Amniotic epithelial cell (primary cell): ENCODE measurements at regions not wholly inside any gene's neighbourhood (a gene's known extent, or its start where the extent isn't known, plus 50 kb on each side); places are given as distances from the start of the nearest gene placed in this dataset.
A peak's percentile ranks its signal among the peaks of the same experiment; 100 is the strongest.

Experiments
- DNase-seq: peaks from one replicate; pipeline ENCODE4 v3.0.0-alpha.2; 2010; ENCODE audit warnings: low read depth

DNA sequence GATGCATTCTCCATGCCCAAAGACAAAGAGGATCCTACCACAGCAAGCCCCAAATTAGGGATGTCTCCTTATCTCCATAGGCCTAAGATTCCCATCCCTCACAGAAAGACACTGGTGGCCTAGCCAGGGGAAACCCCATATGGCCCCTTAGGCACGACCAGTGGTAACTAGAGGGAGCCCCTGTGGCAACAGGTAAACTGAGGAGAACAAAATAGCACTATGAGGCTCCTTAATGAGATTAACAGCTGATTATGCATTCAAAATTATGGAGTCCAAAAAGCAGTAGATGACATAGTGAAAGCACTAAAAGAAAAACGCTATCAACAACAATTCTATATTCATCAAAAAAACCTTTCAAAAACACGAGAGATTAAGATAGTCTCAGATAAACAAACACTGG is 234.0 kb downstream of the DIRAS2 start:
- no peak for DNase-seq

DNA sequence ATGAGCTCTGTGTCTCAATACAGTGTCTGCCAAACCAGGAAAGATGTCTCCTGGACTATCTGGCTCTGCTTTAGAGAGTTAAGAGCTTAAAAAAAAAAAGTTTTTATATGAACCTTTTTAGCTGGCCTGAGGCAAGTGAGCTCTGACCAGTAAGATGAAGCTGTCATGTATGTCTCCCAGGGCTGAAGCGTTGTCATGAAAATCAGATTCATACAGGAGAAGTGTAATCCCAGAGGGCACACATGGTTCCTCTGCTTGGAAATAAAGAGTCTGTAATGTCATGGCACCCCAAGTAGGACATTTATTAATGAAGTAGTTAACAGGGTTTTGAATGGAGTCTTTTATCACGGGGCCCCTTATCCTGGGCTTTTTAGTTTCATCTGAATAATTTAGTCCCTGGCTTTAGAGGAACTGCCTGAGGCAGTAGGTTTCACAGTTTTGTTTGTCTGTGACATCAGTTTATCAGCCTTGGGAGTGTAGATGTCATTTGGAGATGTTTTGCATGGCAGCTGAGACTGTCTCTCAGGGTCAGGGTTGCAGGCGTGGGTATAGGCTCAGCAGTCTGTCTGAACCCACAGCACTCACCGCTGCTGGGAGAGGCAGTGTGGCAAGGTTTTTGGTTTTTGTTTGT is 223.3 kb downstream of the DIRAS2 start:
- no peak for DNase-seq

DNA sequence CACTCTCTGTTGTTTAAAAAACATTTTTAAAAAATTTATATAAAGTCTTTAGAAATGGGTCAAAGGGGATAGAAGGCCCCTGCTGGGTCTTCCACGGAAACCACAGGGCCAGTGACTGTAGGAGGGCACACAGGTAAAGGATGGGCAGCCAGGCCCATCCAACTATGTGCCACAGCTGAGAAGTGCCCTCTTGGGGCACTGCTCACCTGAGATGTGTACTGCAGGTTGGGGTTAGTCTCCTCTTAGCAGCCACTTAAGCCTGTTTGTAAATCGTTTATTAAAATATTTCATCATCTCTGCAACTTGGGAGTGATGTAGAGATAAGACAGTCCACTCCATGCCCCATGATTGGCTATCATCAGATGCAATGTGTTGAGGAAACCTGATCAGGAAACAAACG is 222.4 kb downstream of the DIRAS2 start:
- DNase-seq = no peak

- no peak for DNase-seq
These were observed 221.7 kb downstream of the DIRAS2 start for GRCh38 chr9:90420768-90421513.

GRCh38 chr9:90421786-90422185 is 220.8 kb downstream of the DIRAS2 start:
- DNase-seq = no peak

- DNase-seq = peak; percentile 1
These were observed 218.9 kb downstream of the DIRAS2 start for GRCh38 chr9:90423661-90424193.

DNA sequence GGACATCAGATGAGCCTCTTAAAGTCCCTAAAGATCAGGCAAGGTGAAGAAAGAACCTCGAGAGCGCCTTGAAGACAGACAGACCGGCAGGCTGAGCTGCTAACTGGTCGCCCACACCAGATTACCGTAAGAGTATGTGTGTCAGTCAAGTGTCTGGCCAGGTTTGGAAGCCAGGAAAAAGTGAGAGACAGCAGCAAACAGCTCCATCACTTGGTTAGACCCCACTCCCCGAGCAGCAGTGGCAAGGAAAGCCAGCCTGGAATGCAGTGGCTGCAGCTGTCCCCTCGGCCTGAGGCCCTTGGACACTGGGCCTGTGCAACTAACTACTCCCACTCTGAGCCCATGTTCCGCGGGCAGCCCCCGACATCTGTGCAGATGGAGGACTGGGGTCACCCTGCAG is 214.1 kb downstream of the DIRAS2 start:
- no peak for DNase-seq

- peak; percentile 5 for DNase-seq
These were observed 209.7 kb downstream of the DIRAS2 start for GRCh38 chr9:90432951-90433350.

GRCh38 chr9:90433398-90433941 is 209.2 kb downstream of the DIRAS2 start:
- DNase-seq = peak; percentile 47

DNA sequence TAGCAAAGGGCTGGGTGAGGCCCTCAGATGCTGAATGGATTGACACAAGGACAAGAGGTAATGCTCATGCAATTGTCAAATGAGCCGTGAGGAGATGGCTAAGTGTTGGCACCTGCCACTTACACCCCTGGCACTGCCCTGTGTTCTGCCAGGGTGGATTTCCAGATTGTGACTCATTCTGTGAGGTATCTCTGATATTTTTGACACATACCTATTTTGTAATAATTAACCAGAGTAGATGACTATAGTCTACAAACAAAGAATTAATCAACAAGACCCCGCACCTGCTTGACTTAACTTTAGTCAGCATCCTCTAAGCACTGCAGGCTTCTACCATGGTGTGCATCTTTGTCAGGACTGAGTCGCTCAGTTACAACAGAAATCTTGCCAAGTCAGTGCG is 200.8 kb downstream of the DIRAS2 start:
- no peak for DNase-seq

- no peak for DNase-seq
These were observed 199.9 kb downstream of the DIRAS2 start for GRCh38 chr9:90442723-90443122.

DNA sequence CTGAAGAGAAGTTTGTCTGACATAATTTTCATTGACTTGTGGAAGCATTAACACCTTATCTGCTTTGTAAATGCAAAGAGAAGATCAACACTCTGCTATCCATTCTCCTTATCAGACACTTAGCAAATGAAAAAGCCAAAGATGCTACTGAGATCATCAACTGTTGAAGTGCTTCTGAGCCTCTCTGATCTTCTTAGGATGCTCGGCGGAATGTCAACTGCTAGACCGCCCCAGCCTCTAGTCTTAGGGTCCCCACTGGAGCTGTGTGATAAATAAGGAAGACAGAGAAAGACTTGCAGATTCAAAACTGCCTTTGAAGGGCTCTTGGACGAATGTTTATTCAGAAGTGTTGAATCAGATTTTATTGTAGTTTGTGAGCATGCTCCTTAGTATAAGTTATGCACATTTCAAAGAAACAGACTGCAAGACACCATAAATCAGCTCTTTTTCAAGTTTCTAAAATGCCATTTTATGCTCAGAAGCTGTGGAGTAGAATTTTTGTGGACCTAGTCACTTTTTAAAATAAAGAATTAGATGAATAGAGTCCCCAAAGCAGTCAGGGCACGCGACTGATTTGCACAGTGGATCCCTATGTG is 197.9 kb downstream of the DIRAS2 start:
- no peak for DNase-seq

- no peak for DNase-seq
These were observed 197.2 kb downstream of the DIRAS2 start for GRCh38 chr9:90445391-90445790.

- DNase-seq = no peak
These were observed 196.2 kb downstream of the DIRAS2 start for GRCh38 chr9:90446200-90446948.

DNA sequence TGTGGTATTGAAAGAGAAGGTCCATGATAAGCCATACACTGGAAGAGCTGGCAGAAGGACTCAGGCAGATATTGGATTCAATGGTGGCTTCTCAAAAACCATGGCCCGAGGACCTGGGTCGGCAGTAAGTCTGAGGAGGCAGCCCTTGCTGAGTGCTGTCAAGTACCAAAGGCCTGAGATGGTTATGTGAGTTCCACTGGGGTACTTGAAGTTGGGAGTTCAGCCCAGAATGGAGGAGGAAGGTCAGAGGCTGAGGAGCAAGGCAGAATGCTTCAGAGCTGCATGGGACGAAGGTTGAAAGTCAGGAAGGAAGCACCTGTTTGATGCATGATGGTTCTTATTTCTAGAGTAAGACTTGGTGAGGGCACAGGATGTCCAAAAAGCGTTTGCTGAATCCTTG is 194.9 kb downstream of the DIRAS2 start:
- no peak for DNase-seq

GRCh38 chr9:90449213-90449925 is 193.3 kb downstream of the DIRAS2 start:
- DNase-seq = no peak

DNA sequence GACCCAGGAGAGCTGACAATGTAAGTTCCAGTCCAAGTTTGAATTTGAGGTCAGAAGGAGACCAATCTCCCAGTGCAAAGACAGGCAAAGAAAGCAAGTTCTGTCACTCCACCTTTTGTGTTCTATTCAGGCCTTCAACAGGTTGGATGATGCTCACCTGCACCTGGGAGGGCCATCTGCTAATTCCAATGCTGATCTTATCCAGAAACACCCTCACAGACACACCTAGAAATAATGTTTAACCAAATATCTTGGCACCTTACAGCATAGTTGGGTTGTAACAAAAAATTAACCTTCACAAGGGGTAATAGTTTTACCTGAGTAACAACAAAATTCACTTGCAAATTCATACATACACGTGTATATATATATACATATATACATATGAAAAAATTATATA is 190.8 kb downstream of the DIRAS2 start:
- no peak for DNase-seq

DNA sequence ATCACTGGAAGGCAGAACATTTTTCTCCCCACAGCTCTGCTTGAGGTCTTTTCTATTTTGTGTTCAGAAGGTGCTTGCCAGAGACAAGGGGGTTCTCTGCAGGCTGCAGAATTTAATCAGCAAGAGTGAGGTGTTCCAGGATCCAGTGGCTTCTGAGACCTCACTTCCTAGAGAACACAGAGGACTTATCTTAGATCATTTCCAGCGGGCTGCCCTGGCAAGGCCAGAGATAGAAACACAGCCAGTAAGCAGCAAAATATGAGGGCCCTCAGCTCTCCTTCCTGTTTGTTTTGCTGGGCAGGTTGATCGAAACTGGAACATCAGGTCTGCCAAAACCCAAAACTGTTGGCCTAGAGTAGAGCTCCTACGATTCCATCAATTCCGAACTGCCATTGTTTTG is 187.3 kb downstream of the DIRAS2 start:
- DNase-seq = no peak

DNA sequence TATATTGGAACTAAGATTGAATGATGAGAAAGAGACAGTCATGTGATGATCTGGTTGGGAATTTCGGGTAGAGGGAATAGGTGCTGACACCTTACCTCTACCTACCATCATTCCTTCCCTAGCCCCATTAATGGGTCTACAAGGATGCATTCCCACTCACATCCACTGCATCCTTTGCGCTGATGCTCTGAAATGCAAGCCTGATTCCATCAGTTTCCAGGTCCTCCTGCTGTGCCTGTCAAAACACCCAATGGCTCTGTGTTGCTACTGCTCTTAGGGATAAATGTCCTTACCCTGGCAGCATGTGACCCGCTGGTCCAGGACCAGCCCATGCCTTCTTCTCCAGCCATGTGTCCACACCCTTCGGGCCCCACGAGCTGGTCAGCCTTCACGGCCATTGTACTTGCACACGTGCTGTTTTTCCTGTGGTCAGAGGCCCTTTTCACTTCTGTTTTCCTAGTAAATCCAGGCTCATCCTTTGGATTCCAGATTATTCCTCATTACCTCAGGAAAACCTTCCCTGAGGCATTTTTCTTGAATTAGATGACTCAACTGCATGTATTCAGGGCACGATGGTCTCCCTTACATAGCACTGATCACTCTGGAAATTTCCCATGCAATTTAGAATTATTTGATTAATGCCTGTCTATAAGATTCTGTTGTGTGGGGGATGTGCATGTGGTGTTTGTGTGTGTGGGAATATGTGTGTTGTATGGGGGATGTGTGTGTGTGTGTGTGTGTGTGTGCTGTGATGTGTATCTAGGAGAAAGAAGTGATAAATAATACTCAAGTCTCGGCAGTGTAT is 185.0 kb downstream of the DIRAS2 start:
- no peak for DNase-seq

- no peak for DNase-seq
These were observed 184.1 kb downstream of the DIRAS2 start for GRCh38 chr9:90458485-90458884.

- no peak for DNase-seq
These were observed 183.3 kb downstream of the DIRAS2 start for GRCh38 chr9:90459321-90459720.
